Hematopoietic multipotent progenitor cell (in vitro differentiated cells): ENCODE measurements at regions not wholly inside any gene's neighbourhood (a gene's known extent, or its start where the extent isn't known, plus 50 kb on each side); places are given as distances from the start of the nearest gene placed in this dataset.
"Not testable (repeated sequence)": the region's sequence is repeated elsewhere in the genome, so short reads cannot be mapped to it uniquely, and the experiment has no call there.

ENCODE experiments used
- DNase-seq, 3 donors: peaks; one replicate each; pipeline ENCODE4 v3.0.0-alpha.2; 2011 to 2015; ENCODE audit warnings: low read depth in 2 of 3, low spot score in 2 of 3

GRCh38 chr3:14252321-14253021, 73.9 kb downstream of the LSM3 start:
- DNase-seq, result no peak

GRCh38 chr3:14253022-14253706, 74.5 kb downstream of the LSM3 start:
- DNase-seq, result no peak

- no peak for DNase-seq
Measured at GRCh38 chr3:14253707-14254382, 75.2 kb downstream of the LSM3 start.

DNA sequence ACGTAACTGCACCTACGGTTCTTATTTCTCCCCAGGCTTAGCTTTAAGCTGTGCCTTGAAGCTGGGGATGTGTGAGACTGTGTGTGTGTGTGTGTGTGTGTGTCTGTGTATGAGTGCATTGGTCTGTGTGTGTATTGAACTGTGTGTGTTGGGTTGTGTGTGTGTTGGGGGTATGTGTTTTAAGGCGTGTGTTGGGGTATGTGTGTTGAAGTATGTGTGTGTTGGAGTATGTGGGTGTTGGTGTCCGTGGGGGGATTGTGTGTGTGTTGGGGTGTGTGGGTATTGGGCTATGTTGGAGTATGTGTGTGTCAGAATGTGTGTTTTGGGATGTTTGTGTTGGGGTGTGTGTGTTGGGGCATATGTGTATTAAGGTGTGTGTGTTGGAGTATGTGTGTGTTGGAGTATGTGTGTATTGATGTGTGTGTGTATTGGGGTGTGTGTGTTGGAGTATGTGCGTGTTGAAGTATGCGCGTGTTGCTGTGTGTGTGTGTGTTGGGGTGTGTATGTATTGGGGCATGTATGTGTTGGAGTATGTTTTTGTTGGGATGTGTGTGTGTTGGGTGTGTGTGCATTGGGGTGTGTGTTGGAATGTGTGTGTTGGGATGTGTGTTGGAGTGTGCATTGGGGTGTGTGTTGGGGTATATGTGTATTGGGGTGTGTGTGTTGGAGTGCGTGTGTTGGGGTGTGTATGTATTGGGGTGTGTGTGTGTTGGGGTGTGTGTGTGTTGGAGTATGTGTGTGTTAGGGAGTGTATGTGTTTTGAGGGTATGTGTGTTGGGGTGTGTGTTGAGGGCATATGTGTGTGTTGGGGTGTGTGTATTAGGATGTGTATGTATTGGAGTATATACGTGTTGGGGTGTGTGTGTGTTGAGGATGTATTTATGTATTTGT, 76.4 kb downstream of the LSM3 start:
- DNase-seq, result no peak

DNA sequence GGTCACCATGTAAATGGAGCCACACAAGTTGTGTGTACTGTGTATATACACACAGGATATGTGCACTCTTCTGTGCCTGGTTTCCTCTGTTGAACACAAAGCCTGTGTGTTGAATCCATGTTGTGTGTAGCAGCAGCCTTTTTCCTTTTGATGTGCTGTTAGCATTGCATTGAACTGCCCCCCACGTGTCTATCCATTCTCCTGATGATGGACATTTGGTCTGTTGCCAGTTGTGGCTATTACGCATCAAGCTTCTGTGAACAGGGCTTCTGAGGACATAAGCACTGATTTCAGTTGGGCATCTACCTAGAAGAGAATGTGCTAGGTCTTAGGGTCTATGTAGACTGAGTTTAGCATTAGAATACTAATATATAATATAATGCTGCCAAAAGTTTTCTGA, 77.4 kb downstream of the LSM3 start:
- no peak for DNase-seq

- DNase-seq, result no peak
Measured at GRCh38 chr3:14256561-14257342, 78.1 kb downstream of the LSM3 start.

DNA sequence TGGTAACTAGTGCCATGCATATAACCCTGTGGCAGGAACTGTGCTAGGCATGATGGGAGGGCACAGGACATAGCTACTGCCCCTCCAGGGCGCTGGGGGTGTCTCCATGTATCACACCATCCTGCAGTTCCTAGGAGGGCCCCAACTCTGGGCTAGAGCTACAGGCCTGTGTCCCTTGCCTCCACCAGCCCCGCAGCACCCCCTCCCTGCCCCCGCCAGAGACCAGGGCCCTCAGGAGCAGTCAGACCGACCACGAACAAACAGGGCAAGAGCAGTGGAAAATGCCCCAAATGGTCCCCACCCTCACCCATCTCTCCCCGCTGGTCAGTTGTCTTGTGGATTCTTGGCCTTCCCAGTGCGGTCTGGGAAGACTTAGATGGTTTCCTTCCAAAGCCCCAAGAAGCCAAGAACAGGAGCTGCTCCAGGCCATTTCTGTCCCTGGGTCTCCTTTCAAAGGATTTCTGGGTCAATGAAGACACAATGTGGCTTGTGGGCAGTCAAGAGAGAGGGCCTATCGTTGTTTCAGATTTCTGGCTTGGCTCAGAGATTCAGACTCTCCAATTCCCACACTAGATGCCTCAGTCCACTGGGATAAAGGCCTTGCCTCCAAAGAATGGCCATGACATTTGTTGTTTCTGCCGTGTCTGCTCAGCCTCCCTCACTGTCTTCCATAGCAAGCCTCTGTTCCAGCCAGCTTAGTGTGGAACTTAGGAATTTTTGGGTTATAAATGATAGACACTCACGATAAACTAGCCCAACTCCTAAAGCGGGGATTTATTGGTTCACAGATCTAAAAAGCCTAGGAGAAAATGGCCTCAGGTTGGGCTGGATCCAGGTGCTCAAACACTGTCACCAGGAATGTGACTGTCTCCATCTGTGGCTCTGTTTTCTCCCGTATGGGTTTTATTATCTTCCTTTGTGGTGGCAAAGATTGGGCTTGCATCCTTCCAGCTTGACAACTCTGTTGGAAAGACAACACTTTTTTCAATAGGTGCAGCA, 80.6 kb downstream of the LSM3 start:
- no peak for DNase-seq

- no peak for DNase-seq
Measured at GRCh38 chr3:14260463-14260862, 81.8 kb downstream of the LSM3 start.

GRCh38 chr3:14261229-14261628, 82.6 kb downstream of the LSM3 start:
- peak; percentile 55 to 71 (median 63) for DNase-seq

DNA sequence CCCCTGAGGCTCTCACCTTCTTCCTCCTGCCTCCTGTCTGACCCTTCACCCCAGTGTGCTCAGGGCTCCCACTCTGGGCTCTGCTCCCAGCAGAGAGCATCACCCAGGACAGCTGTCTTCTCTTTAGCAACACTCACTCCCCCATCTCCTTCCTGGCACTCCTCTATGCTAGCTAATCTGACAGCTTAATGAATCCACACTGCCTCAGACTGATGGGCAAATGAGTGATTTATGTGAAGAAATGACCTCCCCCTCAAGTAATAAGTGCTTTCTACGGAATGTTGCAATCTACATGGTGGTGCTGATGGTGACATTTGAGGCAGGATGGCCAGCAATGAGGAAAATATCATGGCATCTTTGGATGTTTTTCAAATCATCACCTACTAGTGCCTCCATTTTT, 83.6 kb downstream of the LSM3 start:
- DNase-seq, result no peak

GRCh38 chr3:14262867-14263266, 84.2 kb downstream of the LSM3 start:
- DNase-seq, result no peak

GRCh38 chr3:14263317-14264005, 84.8 kb downstream of the LSM3 start:
- DNase-seq, result no peak

GRCh38 chr3:14265246-14265962, 86.8 kb downstream of the LSM3 start:
- no peak for DNase-seq

DNA sequence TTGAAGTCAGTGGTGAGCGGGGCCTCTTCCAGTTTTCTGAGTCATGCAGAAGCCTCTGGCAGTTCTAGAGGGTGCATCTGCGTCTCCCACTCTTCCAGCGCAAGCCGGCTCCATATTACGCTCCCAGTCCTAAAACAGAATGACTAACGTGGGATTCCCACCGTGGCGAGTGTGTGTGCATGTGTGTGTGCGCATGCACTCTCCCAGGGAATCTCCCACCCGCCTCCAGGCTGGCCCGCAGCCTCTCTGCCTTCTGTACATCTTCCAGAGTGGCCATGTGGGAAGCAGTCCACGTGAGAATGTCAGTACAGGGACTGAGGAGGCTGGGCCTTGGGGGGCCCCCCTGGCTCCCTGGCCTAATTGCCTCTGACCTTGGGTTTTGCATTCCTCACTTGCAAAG, 87.7 kb downstream of the LSM3 start:
- DNase-seq, result no peak

DNA sequence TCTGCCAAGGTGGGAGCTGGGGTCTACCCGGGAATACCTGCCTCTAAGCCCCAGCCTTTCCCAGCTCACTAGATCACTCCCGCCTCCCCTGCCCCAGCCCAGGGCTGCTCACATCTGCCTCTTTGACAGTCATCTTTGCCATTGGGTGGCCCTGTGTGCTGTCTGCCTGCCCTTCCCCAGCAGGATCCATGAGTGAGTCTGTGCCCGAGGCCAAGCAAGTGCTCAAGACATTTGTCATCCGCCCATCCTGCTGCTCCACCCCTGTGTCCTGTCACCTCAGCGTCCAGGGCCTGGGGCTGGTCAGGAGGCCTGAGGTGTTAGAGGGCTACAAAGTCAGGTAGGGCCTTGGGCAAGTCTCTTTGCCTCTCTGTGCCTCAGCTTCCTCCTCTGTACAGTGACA, 89.4 kb downstream of the LSM3 start:
- no peak for DNase-seq

- no peak for DNase-seq
Measured at GRCh38 chr3:14268897-14269296, 90.3 kb downstream of the LSM3 start.

GRCh38 chr3:14272041-14272958, 93.7 kb downstream of the LSM3 start:
- not testable (repeated sequence) for DNase-seq
